HG03097 (cell line): ENCODE measurements at regions not wholly inside any gene's neighbourhood (a gene's known extent, or its start where the extent isn't known, plus 50 kb on each side); places are given as distances from the start of the nearest gene placed in this dataset.
"Not testable (repeated sequence)": the region's sequence is repeated elsewhere in the genome, so short reads cannot be mapped to it uniquely, and the experiment has no call there.

ENCODE experiments used
- ATAC-seq: cut with Tn5 transposase; IDR thresholded peaks from one replicate; pipeline ENCODE4 v1.9.1; 2021; ENCODE audit not compliant: unreplicated experiment, low FRiP score

- ATAC-seq: no peak
These were observed 533.5 kb downstream of the ZNF608 start for GRCh38 chr5:124212934-124213333.

- ATAC-seq: no peak
These were observed 536.1 kb downstream of the ZNF608 start for GRCh38 chr5:124210111-124210910.

GRCh38 chr5:124207118-124207517, 539.3 kb downstream of the ZNF608 start:
- no peak for ATAC-seq

DNA sequence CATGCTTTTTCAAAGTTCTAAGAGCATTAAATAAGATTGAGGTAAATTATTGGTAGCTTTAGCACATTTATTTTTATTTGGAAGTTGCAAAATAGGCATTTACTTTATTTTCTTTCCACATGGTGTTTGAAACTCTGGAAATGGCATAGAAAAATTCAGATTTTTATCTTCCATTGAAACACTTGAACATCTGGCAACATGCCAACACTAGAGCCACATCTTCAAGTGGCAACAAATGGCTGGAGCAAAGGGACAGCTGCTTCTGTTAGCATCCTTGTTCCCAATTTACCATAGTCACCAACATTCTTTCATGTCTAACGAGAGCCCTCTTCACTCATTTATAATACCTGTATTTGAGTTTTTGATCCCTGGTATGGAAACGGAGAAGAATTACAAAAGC, 539.9 kb downstream of the ZNF608 start:
- ATAC-seq: no peak

- no peak for ATAC-seq
These were observed 543.1 kb downstream of the ZNF608 start for GRCh38 chr5:124203303-124203702.

- no peak for ATAC-seq
These were observed 546.1 kb downstream of the ZNF608 start for GRCh38 chr5:124200381-124200780.

- ATAC-seq: no peak
These were observed 546.5 kb downstream of the ZNF608 start for GRCh38 chr5:124199893-124200292.

DNA sequence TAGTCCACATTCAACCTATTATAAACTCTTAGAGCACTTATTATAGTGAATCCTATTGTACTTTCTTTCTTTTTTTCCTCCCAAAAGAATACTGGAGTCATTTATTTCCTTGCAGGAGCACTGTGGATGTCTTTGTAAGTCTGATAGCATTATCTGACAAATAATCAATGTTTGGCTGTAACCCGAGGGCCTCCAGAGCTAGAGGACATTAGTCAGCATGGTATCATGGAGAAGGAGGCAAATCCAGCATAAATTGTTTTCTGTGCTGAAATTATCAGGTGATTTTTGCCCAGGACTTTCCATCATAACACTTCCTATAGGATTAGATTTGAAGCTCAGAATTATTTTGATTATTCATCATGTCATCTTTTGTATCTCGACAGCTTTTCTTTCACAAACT, 551.0 kb downstream of the ZNF608 start:
- ATAC-seq: no peak

DNA sequence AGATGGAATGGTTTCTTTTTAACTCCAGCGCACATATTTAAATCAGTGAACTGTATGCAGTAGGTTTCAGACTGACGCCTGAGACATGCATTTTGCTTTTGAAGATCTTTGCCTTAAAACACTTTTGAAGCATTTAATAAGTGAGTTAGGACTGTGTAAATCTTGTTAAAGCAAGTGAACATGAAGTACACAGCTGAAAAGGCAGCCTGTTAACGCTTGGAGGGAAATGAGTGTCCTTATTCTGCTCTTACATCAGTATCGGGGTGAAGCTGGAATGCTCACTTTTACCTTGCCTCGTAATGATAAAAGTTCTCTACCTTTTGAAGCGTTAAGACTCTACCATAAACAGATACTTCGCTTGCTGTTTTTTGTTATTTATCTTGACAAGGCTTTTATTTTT, 552.2 kb downstream of the ZNF608 start:
- ATAC-seq: no peak

DNA sequence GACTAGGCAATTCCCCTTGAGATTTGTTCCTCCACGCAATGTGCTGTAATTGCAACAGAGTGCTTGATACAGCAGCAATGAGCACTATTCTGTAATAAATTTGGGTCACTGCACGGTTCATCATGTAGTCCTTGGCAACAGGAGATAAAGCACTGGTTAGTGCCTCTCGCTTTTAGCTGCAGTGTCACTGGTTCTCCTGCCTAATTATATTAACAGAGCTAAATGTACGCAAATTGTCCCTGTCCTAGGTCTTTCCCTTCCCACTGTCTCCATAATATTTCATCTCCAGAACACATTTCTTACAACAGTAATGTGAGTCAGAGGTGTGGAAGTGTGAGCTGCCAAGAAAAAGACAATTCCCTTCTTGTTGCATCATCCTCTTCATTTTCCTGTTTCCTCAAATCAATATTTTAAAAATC, 553.1 kb downstream of the ZNF608 start:
- ATAC-seq: no peak

DNA sequence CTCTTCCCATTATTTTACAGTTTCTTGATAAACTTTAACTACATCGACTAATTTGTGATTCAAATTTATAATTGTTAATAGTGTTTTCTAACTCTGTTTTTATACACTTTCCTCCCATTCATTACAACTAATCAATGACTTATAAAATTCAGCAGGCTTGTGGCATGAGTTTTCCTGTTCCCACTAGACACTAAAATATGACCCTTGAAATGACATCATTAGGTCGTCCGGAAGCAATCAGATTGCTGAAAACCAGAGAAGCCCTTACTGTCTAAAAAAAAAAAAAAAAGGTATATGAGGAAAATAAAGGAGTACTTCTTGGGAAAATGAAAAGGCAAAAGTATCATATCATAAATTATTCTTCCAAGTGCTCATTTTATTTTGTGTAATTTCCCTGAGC, 553.7 kb downstream of the ZNF608 start:
- no peak for ATAC-seq

GRCh38 chr5:124185716-124186115, 560.7 kb downstream of the ZNF608 start:
- ATAC-seq: no peak

DNA sequence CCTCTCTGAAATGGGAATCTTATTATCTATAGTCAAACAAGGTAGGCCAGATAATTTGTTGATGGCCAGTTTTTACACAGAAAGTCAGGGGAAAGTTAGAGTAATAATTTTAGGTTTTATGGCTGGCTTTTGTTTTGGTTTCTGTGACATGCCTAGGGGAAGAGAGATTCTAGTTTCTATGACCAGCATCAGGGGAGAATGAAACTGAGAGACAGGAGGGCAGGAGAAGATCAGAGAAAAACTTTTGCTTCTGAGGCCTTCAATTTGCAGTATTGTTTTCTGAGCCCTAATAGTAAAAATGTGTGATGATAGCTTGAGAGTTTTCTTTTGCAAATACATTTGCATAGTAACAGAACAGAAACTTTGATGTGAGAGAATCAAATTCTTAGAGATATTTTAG, 564.3 kb downstream of the ZNF608 start:
- no peak for ATAC-seq

- ATAC-seq: no peak
These were observed 565.5 kb downstream of the ZNF608 start for GRCh38 chr5:124180875-124181461.

DNA sequence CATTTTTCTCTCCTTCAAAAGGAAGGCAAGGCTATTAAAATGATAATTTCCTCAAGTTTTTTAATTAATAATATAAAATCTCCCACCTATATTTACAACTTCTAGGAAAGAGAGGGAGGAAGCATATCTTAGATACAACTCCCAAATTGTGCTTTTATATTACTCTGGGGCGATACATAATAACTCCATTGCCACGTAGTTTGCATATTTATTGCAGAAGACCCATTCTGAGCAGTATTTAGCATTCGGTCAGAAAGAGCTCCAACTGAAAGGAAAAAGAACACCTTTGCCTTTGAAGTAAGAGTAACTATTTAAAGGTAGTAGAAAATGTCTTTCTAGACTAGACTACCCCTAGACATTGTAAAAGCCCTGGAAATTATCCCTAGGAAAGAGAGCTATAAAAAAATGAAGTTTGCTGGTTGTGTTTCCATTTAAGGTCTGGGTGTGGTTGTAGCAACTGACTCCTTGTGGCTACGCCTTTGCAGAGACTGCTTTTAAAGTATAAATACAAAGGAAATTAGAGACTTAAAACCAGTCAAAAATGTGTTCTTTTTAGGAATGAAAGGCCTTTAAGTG, 566.1 kb downstream of the ZNF608 start:
- ATAC-seq: no peak

GRCh38 chr5:124179819-124180218, 566.6 kb downstream of the ZNF608 start:
- ATAC-seq: no peak

DNA sequence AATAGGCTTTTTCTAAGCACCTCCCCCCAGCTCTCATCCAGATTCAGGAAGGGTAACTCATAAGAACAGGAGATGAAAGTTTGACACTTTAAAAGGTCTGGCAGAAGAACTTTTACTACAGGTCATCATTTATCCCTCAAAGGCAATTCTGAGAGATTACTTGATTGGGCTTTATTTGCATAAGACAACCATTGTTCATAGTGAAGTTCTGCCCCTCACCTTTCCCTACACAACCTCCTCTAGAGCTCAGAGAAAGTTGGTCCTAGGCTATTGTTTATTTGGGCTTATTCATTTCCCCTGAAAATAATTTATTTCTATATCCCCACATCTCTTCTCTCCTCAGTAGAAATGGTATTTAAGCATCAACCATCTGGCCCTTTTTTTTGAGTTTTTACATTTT, 568.4 kb downstream of the ZNF608 start:
- ATAC-seq: no peak

DNA sequence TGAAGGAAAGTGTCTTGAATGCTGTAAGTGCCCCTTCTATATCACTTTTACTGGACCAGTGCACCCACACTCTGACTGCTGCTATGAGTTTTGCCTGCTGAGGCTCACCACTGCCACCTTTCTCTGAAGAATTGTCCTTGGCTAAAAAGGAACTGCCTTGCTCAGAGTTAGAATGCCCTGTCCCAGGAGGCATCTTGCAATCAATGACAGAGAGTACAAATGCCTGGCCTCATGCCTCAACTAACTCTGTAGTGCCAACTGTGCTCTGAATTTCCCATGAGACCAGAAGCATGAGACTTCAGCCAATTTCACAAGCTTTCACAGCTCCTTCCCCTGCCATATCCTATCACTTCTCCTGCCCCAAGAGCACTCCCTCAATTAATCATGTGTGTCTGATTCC, 569.7 kb downstream of the ZNF608 start:
- no peak for ATAC-seq

- ATAC-seq: no peak
These were observed 573.1 kb downstream of the ZNF608 start for GRCh38 chr5:124173386-124173785.

DNA sequence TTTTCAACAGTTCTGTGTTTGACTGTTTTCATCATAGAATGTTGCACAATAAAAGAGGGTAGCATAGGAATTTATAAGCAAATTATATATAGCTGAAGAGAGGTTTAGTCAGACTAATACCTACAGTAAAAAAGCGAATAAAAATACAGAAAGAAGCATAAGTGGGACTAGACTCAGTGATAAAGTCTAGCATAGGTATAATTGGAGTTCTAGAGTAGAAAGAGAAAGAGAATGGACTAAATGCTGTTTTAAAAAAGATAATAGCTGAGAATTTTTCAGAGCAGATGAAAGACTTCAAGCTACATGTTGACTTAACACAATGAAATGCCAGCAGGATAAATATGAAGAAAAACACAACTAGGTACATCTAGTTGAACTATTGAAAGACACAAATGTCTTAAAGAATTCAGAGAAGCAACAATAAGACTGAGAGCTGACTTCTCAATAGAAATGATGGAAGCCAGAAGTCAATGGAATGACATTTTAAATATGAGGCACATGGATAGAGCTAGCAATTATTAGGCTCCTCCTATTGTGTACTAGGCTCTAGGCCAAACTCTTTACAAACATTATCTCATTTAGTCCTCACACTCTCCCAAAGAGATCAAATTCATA, 573.9 kb downstream of the ZNF608 start:
- ATAC-seq: no peak

DNA sequence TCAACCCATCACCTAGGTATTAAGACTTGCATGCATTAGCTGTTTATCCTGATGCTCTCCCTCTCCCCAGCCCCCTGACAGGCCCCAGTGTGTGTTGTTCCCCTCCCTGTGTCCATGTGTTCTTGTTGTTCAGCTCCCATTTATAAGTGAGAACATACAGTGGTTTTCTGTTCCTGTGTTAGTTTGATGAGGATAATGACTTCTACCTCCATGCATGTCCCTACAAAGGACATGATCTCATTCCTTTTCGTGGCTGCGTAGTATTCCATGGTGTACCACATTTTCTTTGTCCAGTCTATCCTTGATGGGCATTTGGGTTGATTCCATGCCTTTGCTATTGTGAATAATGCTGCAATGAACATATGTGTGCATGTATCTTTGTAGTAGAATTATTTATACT, 578.3 kb downstream of the ZNF608 start:
- not testable (repeated sequence) for ATAC-seq
